ENCODE measurements at regions not wholly inside any gene's neighbourhood (a gene's known extent, or its start where the extent isn't known, plus 50 kb on each side); places are given as distances from the start of the nearest gene placed in this dataset.

- peak; percentile 11 for DNase-seq
These were observed 106.5 kb downstream of the TPRA1 start for GRCh38 chr3:127483902-127484591.

GRCh38 chr3:127483005-127483641 lies 107.4 kb downstream of the TPRA1 start:
- DNase-seq = peak; percentile 9

- peak; percentile 11 for DNase-seq
These were observed 108.1 kb downstream of the TPRA1 start for GRCh38 chr3:127482216-127483004.

GRCh38 chr3:127480196-127480954 lies 110.2 kb downstream of the TPRA1 start:
- peak; percentile 5 for DNase-seq

GRCh38 chr3:127479449-127479848 lies 111.1 kb downstream of the TPRA1 start:
- peak; percentile 35 for DNase-seq

- DNase-seq = peak; percentile 6
These were observed 111.6 kb downstream of the TPRA1 start for GRCh38 chr3:127478922-127479321.

GRCh38 chr3:127477396-127477795 lies 113.1 kb downstream of the TPRA1 start:
- DNase-seq = no peak

- DNase-seq = no peak
These were observed 113.6 kb downstream of the TPRA1 start for GRCh38 chr3:127476936-127477335.

- no peak for DNase-seq
These were observed 114.4 kb downstream of the TPRA1 start for GRCh38 chr3:127475975-127476705.

- no peak for DNase-seq
These were observed 115.1 kb downstream of the TPRA1 start for GRCh38 chr3:127475391-127475790.

GRCh38 chr3:127473244-127474024 lies 117.1 kb downstream of the TPRA1 start:
- no peak for DNase-seq

GRCh38 chr3:127472506-127472905 lies 118.0 kb downstream of the TPRA1 start:
- no peak for DNase-seq

- no peak for DNase-seq
These were observed 119.4 kb downstream of the TPRA1 start for GRCh38 chr3:127471142-127471541.

GRCh38 chr3:127469760-127470159 lies 120.8 kb downstream of the TPRA1 start:
- no peak for DNase-seq

GRCh38 chr3:127467391-127467790 lies 123.1 kb downstream of the TPRA1 start:
- no peak for DNase-seq

GRCh38 chr3:127464642-127465041 lies 125.9 kb downstream of the TPRA1 start:
- DNase-seq = no peak

- DNase-seq = no peak
These were observed 128.3 kb downstream of the TPRA1 start for GRCh38 chr3:127462111-127462655.

- no peak for DNase-seq
These were observed 129.1 kb downstream of the TPRA1 start for GRCh38 chr3:127461286-127461910.

- DNase-seq = no peak
These were observed 130.6 kb downstream of the TPRA1 start for GRCh38 chr3:127459891-127460290.
